GM19043 (cell line): ENCODE measurements at regions not wholly inside any gene's neighbourhood (a gene's known extent, or its start where the extent isn't known, plus 50 kb on each side); places are given as distances from the start of the nearest gene placed in this dataset.

Experiments
- ATAC-seq: cut with Tn5 transposase; IDR thresholded peaks from one replicate; pipeline ENCODE4 v1.9.1; 2021; ENCODE audit warnings: low read depth; ENCODE audit not compliant: unreplicated experiment

DNA sequence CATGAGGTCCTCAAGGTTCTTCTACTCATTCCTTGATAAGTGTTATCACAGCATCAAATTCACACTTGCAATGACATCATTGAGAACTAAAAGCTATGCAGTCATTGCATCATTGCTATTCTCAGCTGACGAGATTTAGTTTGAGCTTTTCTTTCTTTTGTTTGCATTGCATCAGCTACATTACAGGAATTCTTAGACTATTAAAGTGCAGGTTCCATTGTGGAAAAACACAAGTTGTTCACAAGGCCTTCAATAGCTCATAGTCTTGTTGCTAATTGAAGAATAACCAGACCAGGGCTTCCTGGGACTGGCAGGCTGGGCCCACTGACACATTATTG lies 139.3 kb downstream of the CXCL12 start:
- no peak for ATAC-seq

DNA sequence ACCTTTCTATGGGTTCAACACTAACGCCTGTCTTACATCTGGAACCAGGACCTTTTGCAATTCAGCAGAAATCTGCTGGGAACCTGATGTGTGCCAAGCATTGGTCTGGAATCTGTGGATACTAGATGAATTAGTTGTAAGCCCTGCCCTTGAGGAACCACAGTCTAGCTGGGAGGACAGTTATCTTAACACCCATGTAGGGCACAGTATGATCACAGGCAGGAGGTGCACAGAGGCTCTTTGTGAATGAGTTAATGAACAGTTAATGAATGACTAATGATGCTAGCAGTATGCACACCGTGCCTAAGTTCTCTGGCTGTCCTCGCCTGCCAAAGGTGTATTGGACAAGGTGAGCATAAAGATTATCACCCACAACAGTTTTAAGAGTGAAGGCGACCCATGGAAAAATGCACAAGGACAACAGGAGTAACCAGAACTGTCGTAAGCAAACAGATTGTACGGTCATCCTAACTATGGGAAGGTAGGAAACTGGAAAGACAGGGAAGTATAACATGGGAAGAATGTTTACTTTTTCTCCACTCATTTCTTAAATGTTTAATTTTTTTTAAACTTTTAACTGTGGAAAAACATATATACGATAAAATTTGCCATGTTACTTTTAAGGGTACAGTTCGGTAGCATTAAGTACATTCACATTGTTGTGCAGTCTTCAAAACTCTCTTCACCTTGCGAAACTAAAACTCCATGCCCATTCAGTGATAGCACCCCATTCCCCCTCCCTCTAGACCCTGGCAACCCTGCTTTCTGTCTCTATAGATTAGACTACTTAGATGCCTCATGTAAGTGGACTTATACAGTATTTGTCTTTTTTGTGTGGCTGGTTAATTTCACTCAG lies 139.9 kb downstream of the CXCL12 start:
- no peak for ATAC-seq

DNA sequence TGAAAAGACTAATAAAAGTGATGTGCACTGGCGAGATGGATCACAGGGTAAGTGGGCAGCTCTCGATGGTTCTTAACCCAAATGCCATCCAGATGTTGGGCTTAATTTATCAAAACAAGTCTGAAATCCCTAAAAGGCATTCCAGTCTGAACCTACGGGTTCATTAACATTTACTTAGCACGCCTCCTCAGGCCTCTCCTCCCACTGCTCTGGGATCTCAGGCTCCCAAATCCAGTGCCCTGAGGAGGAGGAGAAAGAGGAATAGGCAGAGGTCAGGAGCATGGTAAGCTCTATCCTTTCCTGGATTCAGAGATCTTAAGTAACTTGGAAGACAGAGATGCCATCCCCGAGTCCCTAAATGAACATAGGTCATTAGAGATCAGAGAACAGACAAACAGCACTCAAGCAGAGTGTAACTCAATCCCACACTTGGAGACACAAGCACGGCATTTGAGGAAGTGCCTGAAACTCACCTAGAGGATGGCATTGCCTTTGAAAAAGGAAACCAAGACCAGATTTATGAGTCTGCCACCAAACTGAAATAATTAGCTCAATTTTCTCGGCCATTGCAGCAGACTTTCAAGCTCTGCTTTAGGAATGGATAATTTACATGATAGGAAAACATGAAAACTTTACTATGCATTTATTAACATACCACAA lies 140.9 kb downstream of the CXCL12 start:
- no peak for ATAC-seq

- no peak for ATAC-seq
Measured at GRCh38 chr10:44242826-44243225, 142.1 kb downstream of the CXCL12 start.

- no peak for ATAC-seq
Measured at GRCh38 chr10:44242091-44242490, 142.8 kb downstream of the CXCL12 start.

GRCh38 chr10:44240584-44241205 lies 144.2 kb downstream of the CXCL12 start:
- ATAC-seq: no peak

GRCh38 chr10:44238212-44238611 lies 146.7 kb downstream of the CXCL12 start:
- no peak for ATAC-seq

GRCh38 chr10:44237364-44238049 lies 147.4 kb downstream of the CXCL12 start:
- ATAC-seq: no peak

- no peak for ATAC-seq
Measured at GRCh38 chr10:44235363-44235762, 149.5 kb downstream of the CXCL12 start.

- ATAC-seq: no peak
Measured at GRCh38 chr10:44234483-44234875, 150.4 kb downstream of the CXCL12 start.

GRCh38 chr10:44233561-44234482 lies 151.1 kb downstream of the CXCL12 start:
- no peak for ATAC-seq

GRCh38 chr10:44217274-44217820 lies 167.6 kb downstream of the CXCL12 start:
- no peak for ATAC-seq

- ATAC-seq: no peak
Measured at GRCh38 chr10:44216073-44216472, 168.8 kb downstream of the CXCL12 start.

- ATAC-seq: no peak
Measured at GRCh38 chr10:44209811-44210210, 175.1 kb downstream of the CXCL12 start.

DNA sequence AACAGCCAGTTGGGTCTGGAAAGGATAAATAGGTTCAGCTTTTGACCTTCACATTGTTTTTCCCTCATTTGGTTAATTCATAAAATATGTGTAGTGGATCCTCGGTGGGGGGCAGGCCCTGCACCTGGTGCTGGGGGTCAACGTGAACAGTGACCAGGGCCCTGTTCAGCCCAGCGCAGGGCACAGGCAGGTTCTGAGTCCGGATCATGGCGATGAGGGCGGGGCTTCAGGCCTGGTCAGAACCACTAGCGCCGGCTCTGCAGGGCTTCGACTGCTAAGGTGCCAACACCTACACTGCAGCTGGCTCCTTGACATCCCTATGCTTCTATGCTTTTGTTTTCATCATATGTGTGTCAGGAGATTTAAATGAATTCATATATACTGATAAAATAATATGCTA lies 177.7 kb downstream of the CXCL12 start:
- no peak for ATAC-seq

DNA sequence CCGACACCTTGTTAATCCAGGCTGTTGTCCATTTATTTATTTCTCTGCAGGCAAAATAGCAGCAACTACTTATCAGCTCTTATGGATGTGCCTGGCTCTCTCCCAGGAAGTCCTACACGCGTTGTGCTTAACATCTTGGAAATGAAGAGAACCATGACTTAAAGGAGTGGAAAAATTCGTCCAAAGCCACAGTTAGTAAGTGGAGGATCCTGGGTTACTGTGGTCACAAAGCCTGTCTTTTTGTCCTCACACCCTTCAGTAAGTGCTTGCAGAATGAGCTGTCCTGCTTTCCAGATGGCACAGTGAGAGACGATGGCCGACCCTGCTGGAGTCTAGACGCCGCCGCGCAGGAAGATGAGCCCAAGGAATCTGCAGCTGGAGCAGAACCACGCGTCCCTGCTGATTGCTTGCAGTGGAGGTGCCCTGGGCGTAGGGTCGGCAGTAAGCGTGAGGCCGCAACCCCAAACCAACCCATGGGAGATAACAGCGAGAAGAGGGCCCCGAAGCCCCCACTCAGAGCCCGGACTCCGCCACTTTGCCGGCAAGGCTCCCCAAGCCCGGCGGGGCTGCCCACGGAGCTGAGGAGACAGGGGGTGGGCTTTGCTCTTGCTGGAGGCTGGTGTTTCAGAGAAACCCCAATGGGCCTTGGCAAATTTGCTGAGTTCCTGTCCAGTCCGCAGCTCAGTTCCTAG lies 178.6 kb downstream of the CXCL12 start:
- no peak for ATAC-seq

DNA sequence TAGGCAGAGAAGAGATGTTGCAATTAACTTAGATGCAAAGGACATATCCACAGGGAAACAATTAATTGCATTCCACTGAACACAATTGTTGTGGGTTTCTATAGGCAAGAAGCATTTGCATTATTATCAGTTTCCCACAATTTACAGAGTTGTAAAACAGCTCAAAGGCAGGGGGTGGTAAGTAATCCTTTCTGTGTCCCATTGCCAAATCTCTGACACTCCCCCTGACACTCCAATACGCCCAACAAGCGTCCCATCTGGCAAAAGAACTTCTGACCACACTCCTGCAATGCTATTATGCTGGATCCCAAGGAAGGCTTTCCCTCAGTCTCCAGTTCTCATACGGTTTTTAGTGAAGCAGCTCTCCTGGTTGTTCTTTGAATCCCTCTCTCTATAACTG lies 179.8 kb downstream of the CXCL12 start:
- ATAC-seq: no peak

GRCh38 chr10:44203535-44203934 lies 181.4 kb downstream of the CXCL12 start:
- no peak for ATAC-seq

DNA sequence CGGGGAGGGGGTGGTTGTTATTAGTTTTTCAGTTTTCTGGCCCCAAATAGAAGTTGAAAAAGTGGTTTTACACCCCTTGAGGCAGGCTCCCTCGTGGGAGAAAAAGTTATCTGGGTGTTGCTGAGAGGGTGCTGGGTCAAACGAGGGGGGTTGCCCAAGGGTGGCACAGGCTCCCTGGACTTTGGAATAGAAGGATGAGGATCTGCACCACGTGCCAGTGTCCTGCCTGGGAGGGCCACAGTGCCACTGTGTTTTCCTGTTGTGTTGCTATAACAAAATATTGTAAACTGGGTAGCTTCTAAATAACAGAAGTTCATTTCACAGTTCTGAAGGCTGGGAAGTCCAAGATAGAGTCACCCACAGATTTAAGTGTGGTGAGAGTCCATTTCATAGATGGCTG lies 181.9 kb downstream of the CXCL12 start:
- no peak for ATAC-seq
